Panc1 (cell line): ENCODE measurements at regions not wholly inside any gene's neighbourhood (a gene's known extent, or its start where the extent isn't known, plus 50 kb on each side); places are given as distances from the start of the nearest gene placed in this dataset.
A peak's percentile ranks its signal among the peaks of the same experiment; 100 is the strongest.

ENCODE experiments used
- ATAC-seq: fragments of 200-7000 bp; cut with Tn5 transposase; 2 replicates; pipeline ENCODE4 v1.9.1; 2020; ENCODE audit warnings: mild to moderate bottlenecking, moderate library complexity
- BruUV-seq: library from RNA; stranded (reverse); fragments of 400-500 nt; replicated peaks from 2 replicates; lab custom pipeline; 2021; lab: Mats Ljungman, UMichigan
- CTCF ChIA-PET: fragments of 300-600 bp; sonication (Branson Sonifier 250); formaldehyde crosslinking; loops from one replicate; lab custom pipeline; 2022; ENCODE audit warnings: antibody characterized with exemption; lab: Charles Lee
- POLR2A ChIA-PET: fragments of 300-600 bp; sonication (Branson Sonifier 250); formaldehyde crosslinking; loops from one replicate; lab custom pipeline; 2022; ENCODE audit warnings: antibody characterized with exemption; lab: Charles Lee
- DNase-seq: peaks from one replicate; pipeline ENCODE4 v3.0.0-alpha.2; 2010; ENCODE audit warnings: low read depth, low spot score
- H3K27ac ChIP-seq: 2 replicates; pipeline ENCODE4 v1.5.1; 2011; ENCODE audit warnings: mild to moderate bottlenecking, low read length, inconsistent platforms
- H3K27me3 ChIP-seq: fragments of 200-500 bp; sonication (Bioruptor generic); 2 replicates; pipeline ENCODE4 v1.6.0; 2014; ENCODE audit warnings: low read length, inconsistent platforms; ENCODE audit not compliant: control insufficient read depth, insufficient read depth
- H3K36me3 ChIP-seq: fragments of 200-500 bp; sonication (Bioruptor generic); 2 replicates; pipeline ENCODE4 v1.5.1; 2014; ENCODE audit warnings: inconsistent platforms, mild to moderate bottlenecking, low read length, moderate library complexity; ENCODE audit not compliant: control insufficient read depth, insufficient read depth
- H3K4me1 ChIP-seq: 2 replicates; pipeline ENCODE4 v1.5.1; 2011; ENCODE audit warnings: inconsistent platforms, mild to moderate bottlenecking, low read length, moderate library complexity; ENCODE audit not compliant: control insufficient read depth, insufficient read depth
- H3K4me3 ChIP-seq, 2 experiments: 2 replicates each; pipeline ENCODE4 v1.5.1; 2011 to 2012; ENCODE audit warnings: low read depth in 2 of 2, low read length in 2 of 2, mild to moderate bottlenecking in 2 of 2, inconsistent platforms in 1 of 2, moderate library complexity in 1 of 2
- H3K9me3 ChIP-seq: fragments of 200-500 bp; sonication (Bioruptor generic); 2 replicates; pipeline ENCODE4 v1.5.1; 2014; ENCODE audit warnings: low read depth, mild to moderate bottlenecking, inconsistent platforms, low read length, moderate library complexity; ENCODE audit not compliant: control insufficient read depth, insufficient read depth
- POLR2AphosphoS5 ChIP-seq: IDR thresholded peaks from 2 replicates; pipeline ENCODE4 v1.6.1; 2012; ENCODE audit warnings: mild to moderate bottlenecking, low read depth, low read length, moderate library complexity
- SIN3A ChIP-seq: IDR thresholded peaks from 2 replicates; pipeline ENCODE4 v1.6.1; 2012; ENCODE audit warnings: low read depth, mild to moderate bottlenecking, low read length, moderate library complexity, borderline replicate concordance; ENCODE audit not compliant: insufficient read depth
- TCF7L2 ChIP-seq: IDR thresholded peaks from 2 replicates; pipeline ENCODE4 v1.6.1; 2011; ENCODE audit warnings: mild to moderate bottlenecking, low read depth, low read length, inconsistent platforms
- in situ Hi-C: cut with HindIII; loops from 2 replicates; pipeline ENCODE4 v1.10.0; 2016; ENCODE audit warnings: low sequenced_read_pairs, low pct_unique_long_range_greater_than_20kb
- intact Hi-C: fragments of 100-400 bp; cut with micrococcal nuclease; formaldehyde crosslinking; loops from one replicate; pipeline ENCODE4 v1.10.0; 2022; ENCODE audit not compliant: unreplicated experiment
- TF ChIP-seq, protein P1 (sequence below): fragments of 450-650 bp; IDR thresholded peaks from 2 replicates; pipeline ENCODE4 v1.5.1; 2017; ENCODE audit warnings: mild to moderate bottlenecking
- TF ChIP-seq, protein P2 (sequence below), 2 experiments: IDR thresholded peaks; 2 replicates each; pipeline ENCODE4 v1.6.1; 2011 to 2012; ENCODE audit warnings: low read depth in 2 of 2, control low read depth in 1 of 2, low read length in 1 of 2, mild to moderate bottlenecking in 1 of 2, moderate library complexity in 1 of 2; ENCODE audit not compliant: insufficient read depth in 1 of 2

DNA sequence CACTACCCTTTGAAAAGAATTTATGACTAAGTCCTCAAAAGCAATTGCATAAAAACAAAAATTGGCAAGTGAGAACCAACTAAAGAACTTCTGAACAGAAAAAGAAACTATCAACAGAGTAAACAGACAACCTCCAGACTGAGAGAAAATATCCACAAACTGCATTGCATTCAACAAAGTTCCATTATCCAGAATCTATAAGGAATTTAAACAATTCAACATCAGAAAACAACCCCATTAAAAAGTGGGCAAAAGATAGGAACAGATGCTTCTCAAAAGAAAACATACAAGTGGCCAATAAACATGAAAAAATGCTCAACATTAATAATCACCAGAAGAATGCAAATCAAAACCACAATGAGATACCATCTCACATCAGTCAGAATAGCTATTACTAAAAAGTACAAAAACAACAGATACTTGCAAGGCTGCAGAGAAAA lies 130.2 kb downstream of the GASK1B start:
- ChIA-PET POLR2A (no interaction called here), CTCF (no interaction called here)
- no peaks in the 10 kb centered on the region for H3K36me3 ChIP-seq
- ATAC-seq (peak; percentile 45; the same call in 1 of the 2 replicates), DNase-seq (no peak)
- H3K27ac ChIP-seq, result no peak overlapping the region
- H3K4me3 ChIP-seq, result no peak overlapping the region
- no peaks in the 10 kb centered on the region for H3K9me3 ChIP-seq
- in situ Hi-C loops, result no loop called here
- intact Hi-C loops, result no loop called here
- H3K27me3 ChIP-seq, result no peaks in the 10 kb centered on the region
- no TSS peak for BruUV-seq
- H3K4me1 ChIP-seq, result no peaks in the 10 kb centered on the region
- TF ChIP-seq, protein P1, sequence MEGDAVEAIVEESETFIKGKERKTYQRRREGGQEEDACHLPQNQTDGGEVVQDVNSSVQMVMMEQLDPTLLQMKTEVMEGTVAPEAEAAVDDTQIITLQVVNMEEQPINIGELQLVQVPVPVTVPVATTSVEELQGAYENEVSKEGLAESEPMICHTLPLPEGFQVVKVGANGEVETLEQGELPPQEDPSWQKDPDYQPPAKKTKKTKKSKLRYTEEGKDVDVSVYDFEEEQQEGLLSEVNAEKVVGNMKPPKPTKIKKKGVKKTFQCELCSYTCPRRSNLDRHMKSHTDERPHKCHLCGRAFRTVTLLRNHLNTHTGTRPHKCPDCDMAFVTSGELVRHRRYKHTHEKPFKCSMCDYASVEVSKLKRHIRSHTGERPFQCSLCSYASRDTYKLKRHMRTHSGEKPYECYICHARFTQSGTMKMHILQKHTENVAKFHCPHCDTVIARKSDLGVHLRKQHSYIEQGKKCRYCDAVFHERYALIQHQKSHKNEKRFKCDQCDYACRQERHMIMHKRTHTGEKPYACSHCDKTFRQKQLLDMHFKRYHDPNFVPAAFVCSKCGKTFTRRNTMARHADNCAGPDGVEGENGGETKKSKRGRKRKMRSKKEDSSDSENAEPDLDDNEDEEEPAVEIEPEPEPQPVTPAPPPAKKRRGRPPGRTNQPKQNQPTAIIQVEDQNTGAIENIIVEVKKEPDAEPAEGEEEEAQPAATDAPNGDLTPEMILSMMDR, result no peak
- TF ChIP-seq POLR2AphosphoS5 (no peak), TCF7L2 (peak; percentile 42)
- TF ChIP-seq, protein P2, sequence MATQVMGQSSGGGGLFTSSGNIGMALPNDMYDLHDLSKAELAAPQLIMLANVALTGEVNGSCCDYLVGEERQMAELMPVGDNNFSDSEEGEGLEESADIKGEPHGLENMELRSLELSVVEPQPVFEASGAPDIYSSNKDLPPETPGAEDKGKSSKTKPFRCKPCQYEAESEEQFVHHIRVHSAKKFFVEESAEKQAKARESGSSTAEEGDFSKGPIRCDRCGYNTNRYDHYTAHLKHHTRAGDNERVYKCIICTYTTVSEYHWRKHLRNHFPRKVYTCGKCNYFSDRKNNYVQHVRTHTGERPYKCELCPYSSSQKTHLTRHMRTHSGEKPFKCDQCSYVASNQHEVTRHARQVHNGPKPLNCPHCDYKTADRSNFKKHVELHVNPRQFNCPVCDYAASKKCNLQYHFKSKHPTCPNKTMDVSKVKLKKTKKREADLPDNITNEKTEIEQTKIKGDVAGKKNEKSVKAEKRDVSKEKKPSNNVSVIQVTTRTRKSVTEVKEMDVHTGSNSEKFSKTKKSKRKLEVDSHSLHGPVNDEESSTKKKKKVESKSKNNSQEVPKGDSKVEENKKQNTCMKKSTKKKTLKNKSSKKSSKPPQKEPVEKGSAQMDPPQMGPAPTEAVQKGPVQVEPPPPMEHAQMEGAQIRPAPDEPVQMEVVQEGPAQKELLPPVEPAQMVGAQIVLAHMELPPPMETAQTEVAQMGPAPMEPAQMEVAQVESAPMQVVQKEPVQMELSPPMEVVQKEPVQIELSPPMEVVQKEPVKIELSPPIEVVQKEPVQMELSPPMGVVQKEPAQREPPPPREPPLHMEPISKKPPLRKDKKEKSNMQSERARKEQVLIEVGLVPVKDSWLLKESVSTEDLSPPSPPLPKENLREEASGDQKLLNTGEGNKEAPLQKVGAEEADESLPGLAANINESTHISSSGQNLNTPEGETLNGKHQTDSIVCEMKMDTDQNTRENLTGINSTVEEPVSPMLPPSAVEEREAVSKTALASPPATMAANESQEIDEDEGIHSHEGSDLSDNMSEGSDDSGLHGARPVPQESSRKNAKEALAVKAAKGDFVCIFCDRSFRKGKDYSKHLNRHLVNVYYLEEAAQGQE (IDR thresholded peaks at IDR 0.05; ENCODE audit: insufficient read depth in 1 of 2, low read depth in 2 of 2, low read length in 1 of 2), result no peak

DNA sequence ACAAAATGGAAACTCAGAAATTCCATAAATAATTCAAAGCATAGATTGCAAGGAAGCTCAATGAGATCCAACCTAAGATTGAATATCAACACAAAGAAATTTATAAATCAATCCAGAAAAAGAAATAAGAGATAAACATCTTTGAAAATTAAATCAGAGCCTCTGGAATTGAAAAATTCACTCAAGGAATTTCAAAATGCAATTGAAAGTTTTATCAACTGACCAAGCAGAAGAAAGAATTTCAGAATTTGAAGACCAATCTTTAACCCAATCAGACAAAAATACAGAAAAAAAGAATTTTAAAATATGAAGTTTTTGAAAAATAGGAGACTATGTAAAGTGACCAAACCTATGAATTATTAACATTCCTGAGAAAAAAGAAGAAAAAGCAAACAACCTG lies 134.1 kb downstream of the GASK1B start:
- no peak overlapping the region for H3K4me3 ChIP-seq
- H3K27ac ChIP-seq, result no peak overlapping the region
- no peaks in the 10 kb centered on the region for H3K36me3 ChIP-seq
- H3K4me1 ChIP-seq, result no peaks in the 10 kb centered on the region
- no peak for TF ChIP-seq POLR2AphosphoS5
- TF ChIP-seq TCF7L2, result no peak
- TF ChIP-seq, protein P2 (IDR thresholded peaks at IDR 0.05; ENCODE audit: insufficient read depth in 1 of 2, low read depth in 2 of 2, low read length in 1 of 2), result no peak
- TF ChIP-seq, protein P1, result no peak
- no peak for TF ChIP-seq SIN3A
- no peak for ATAC-seq
- no TSS peak for BruUV-seq
- no peak for DNase-seq
- intact Hi-C loops, result no loop called here
- H3K27me3 ChIP-seq, result no peaks in the 10 kb centered on the region
- ChIA-PET POLR2A (no interaction called here), CTCF (no interaction called here)
- in situ Hi-C loops, result no loop called here
- H3K9me3 ChIP-seq, result no peaks in the 10 kb centered on the region
